Mucosa of descending colon (tissue), 3 donors: ENCODE measurements at regions not wholly inside any gene's neighbourhood (a gene's known extent, or its start where the extent isn't known, plus 50 kb on each side); places are given as distances from the start of the nearest gene placed in this dataset.
"Not testable (repeated sequence)": the region's sequence is repeated elsewhere in the genome, so short reads cannot be mapped to it uniquely, and the experiment has no call there.

ENCODE experiments used
- ATAC-seq: fragments of 200-7000 bp; cut with Tn5 transposase; one replicate; pipeline ENCODE4 v1.9.1; 2020; ENCODE audit warnings: mild to moderate bottlenecking, moderate library complexity
- DNase-seq, 3 donors: peaks; one replicate each; pipeline ENCODE4 v3.0.0-alpha.2; 2020
- H3K36me3 ChIP-seq: fragments of 200-600 bp; one replicate; pipeline ENCODE4 v1.8.0; 2021; ENCODE audit warnings: low read depth, mild to moderate bottlenecking
- H3K4me1 ChIP-seq: fragments of 200-600 bp; one replicate; pipeline ENCODE4 v1.8.0; 2021; ENCODE audit warnings: low read depth, mild to moderate bottlenecking
- H3K4me3 ChIP-seq: fragments of 200-600 bp; one replicate; pipeline ENCODE4 v1.8.0; 2021; ENCODE audit warnings: mild to moderate bottlenecking
- H3K9me3 ChIP-seq: fragments of 200-600 bp; one replicate; pipeline ENCODE4 v1.8.0; 2021; ENCODE audit warnings: mild to moderate bottlenecking
- intact Hi-C, 2 donors: fragments of 100-400 bp; cut with DNase I in 1 of 2; cut with micrococcal nuclease in 1 of 2; formaldehyde crosslinking; loops; one replicate each; pipeline versions ENCODE4 v1.11.0 to v1.11.1; 2022; cut with DNase I, micrococcal nuclease
- TF ChIP-seq, protein P1 (sequence below): fragments of 200-600 bp; IDR thresholded peaks from one replicate; pipeline ENCODE4 v1.8.0; 2022; ENCODE audit warnings: antibody characterized with exemption, mild to moderate bottlenecking
- donor health status: DM: no; HTN: no; CAD: no; lungs with moderate emphysema.
- donor health status: DM: no; HTN: no; CAD: no.
- donor health status: DM: no; HTN: yes; CAD: no.

DNA sequence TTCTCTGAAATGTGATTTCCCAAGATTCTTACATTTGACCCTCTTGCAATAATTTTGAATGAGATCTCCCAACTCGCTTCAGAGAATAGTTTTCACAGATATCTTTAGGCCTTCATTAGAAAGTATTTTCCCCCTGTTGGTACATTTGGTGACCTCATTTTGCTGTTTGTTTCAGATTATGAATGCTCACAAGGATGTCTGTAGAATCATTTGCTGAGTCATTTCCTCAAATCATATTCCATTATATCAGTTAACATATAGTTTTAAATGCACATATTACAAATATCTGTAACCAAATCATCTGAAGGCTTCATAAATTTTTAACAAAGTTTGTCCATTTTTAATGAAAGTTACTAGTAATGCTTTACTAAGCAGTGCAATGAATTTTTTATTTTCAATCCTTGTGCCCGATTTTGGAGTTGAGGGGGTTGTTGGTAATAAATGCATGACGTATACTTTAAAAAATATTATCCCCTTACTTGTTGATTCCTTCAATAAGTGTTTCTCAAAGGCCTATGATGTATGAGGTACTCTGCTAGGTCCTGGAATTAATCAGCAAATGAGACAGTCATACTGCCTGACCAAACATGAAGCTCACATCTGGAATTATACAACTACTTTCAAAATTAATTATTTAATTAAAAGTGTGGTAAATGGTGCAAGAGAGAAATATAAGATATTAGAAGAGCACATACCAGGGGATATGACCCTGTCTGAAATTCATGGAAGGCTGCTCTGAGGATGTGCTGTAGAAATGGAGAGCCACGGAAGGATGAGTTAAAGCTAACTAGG is 126.9 kb upstream of the RAP1B start:
- DNase-seq (no peak), ATAC-seq (no peak)
- H3K9me3 ChIP-seq: no peaks in the 10 kb centered on the region
- TF ChIP-seq, protein P1, sequence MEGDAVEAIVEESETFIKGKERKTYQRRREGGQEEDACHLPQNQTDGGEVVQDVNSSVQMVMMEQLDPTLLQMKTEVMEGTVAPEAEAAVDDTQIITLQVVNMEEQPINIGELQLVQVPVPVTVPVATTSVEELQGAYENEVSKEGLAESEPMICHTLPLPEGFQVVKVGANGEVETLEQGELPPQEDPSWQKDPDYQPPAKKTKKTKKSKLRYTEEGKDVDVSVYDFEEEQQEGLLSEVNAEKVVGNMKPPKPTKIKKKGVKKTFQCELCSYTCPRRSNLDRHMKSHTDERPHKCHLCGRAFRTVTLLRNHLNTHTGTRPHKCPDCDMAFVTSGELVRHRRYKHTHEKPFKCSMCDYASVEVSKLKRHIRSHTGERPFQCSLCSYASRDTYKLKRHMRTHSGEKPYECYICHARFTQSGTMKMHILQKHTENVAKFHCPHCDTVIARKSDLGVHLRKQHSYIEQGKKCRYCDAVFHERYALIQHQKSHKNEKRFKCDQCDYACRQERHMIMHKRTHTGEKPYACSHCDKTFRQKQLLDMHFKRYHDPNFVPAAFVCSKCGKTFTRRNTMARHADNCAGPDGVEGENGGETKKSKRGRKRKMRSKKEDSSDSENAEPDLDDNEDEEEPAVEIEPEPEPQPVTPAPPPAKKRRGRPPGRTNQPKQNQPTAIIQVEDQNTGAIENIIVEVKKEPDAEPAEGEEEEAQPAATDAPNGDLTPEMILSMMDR: no peak
- no peaks in the 10 kb centered on the region for H3K36me3 ChIP-seq
- intact Hi-C loops: no loop called here
- H3K4me1 ChIP-seq: no peaks in the 10 kb centered on the region
- H3K4me3 ChIP-seq: no peak overlapping the region

DNA sequence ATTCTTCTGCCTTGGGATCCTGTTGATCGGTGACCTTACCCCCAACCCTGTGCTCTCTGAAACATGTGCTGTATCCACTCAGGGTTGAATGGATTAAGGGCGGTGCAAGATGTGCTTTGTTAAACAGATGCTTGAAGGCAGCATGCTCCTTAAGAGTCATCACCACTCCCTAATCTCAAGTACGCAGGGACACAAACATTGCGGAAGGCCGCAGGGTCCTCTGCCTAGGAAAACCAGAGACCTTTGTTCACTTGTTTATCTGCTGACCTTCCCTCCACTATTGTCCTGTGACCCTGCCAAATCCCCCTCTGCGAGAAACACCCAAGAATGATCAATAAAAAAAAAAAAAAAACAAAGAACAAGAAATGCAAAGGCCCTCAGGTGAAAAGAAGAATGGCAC is 126.1 kb upstream of the RAP1B start:
- H3K4me1 ChIP-seq, ATAC-seq, intact Hi-C loops, H3K4me3 ChIP-seq, H3K36me3 ChIP-seq, H3K9me3 ChIP-seq, DNase-seq: not testable (repeated sequence)

DNA sequence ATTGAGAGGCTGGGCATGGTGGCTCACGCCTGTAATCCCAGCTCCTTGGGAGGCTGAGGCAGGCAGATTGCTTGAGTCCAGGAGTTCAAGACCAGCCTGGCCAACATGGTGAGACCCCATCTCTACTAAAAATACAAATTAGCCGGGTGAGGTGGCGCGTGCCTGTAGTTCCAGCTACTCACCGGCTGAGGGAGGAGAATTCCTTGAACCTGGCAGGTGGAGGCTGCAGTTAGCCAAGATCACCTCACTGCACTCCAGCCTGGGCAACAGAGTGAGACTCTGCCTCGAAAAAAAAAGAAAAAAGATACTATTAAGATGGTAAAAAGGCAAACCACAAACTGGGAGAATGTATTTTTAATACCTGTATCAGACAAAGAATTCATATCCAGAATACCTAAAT is 124.2 kb upstream of the RAP1B start:
- H3K4me1 ChIP-seq, H3K9me3 ChIP-seq, ATAC-seq, H3K4me3 ChIP-seq, DNase-seq, H3K36me3 ChIP-seq, intact Hi-C loops: not testable (repeated sequence)

DNA sequence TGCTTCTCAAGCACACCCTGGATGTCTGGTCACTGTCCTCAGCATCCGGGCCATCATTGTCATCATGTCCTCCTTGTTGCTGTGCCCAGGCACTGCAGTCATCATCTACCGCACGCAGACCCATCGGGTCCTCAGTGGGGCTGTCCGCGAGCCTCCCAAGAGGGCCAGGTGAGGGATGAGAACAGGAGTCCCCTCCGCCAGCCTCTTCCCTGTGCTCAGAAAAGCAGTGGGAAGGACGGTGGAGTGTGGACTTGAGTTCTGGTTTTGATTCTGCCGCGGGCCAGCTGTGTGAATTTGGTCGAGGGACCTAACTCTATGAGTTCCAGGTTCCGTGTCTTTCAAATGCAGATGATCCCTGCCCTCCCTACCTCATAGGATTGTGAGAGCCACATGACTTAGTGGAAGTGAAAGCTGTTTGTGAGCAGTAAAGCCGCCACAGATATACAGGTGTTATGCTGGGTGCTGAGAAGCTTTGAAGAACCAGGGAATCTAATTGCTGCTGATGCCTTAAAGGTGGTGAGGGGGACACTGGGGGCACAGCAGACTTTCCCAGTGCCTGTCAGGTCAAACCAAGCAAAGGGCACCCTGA is 122.9 kb upstream of the RAP1B start:
- Histone ChIP-seq H3K4me1 (no peaks in the 10 kb centered on the region), H3K4me3 (no peak overlapping the region), H3K9me3 (no peaks in the 10 kb centered on the region), H3K36me3 (no peaks in the 10 kb centered on the region)
- TF ChIP-seq, protein P1: no peak
- ATAC-seq (no peak), DNase-seq (no peak)
- intact Hi-C loops: no loop called here

DNA sequence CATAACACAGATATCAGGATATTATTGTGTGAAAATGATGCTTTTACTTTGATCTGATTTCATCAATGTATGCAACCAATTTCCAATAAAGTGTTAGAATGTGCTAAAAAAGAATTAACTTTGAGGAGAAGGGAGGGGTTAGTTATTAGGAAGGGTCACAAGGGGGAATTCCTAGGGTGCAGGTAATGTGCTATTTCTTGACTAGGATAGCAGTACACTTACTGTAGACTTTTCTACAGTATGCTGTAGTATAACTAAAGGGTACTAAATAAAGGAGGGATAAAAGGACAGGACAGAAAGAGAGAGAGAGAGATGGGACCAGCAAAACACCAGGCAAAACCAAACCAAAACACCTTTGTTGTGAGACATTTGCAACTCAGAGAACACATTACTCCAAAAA is 121.4 kb upstream of the RAP1B start:
- Histone ChIP-seq H3K4me1 (no peaks in the 10 kb centered on the region), H3K36me3 (no peaks in the 10 kb centered on the region), H3K9me3 (no peaks in the 10 kb centered on the region), H3K4me3 (no peak overlapping the region)
- intact Hi-C loops: no loop called here
- TF ChIP-seq, protein P1: no peak
- DNase-seq (no peak), ATAC-seq (no peak)

DNA sequence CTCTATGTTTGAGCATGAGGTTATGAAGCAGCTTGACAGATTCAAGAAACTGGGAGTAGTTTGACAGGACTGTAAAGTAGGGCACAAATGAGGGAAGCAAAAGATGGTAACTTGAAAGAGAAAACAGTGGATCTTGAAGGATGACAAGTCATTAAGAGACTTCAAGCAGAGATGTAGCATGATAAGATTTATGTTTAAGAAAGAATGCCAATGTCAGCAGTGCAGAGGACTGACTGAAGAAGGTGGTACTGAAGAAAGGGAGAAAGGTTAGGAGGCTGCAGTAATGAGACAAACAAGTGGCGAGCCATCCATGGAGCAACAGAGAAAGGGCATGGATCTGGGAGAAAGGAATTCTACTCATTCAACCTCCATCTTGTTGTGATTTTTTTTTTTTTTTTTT is 120.2 kb upstream of the RAP1B start:
- no peaks in the 10 kb centered on the region for H3K4me1 ChIP-seq
- intact Hi-C loops: no loop called here
- ATAC-seq (no peak), DNase-seq (no peak)
- H3K36me3 ChIP-seq: no peaks in the 10 kb centered on the region
- TF ChIP-seq, protein P1: no peak
- no peaks in the 10 kb centered on the region for H3K9me3 ChIP-seq
- H3K4me3 ChIP-seq: no peak overlapping the region
